Activated CD4-positive, alpha-beta T cell treated with anti-CD3 and anti-CD28 coated beads for 24 hours (primary cell): ENCODE measurements at regions not wholly inside any gene's neighbourhood (a gene's known extent, or its start where the extent isn't known, plus 50 kb on each side); places are given as distances from the start of the nearest gene placed in this dataset.

ENCODE experiments used
- DNase-seq, 2 donors: peaks; one replicate each; pipeline ENCODE4 v3.0.0-alpha.2; 2020; ENCODE audit warnings: low read depth in 2 of 2

GRCh38 chr6:87995461-87995860 lies 52.2 kb upstream of the SPACA1 start:
- DNase-seq: no peak

- no peak for DNase-seq
Observed at GRCh38 chr6:87993356-87993755, 54.3 kb upstream of the SPACA1 start.

- DNase-seq: no peak
Observed at GRCh38 chr6:87990871-87991270, 56.8 kb upstream of the SPACA1 start.

GRCh38 chr6:87982134-87982533 lies 65.5 kb upstream of the SPACA1 start:
- DNase-seq: no peak

DNA sequence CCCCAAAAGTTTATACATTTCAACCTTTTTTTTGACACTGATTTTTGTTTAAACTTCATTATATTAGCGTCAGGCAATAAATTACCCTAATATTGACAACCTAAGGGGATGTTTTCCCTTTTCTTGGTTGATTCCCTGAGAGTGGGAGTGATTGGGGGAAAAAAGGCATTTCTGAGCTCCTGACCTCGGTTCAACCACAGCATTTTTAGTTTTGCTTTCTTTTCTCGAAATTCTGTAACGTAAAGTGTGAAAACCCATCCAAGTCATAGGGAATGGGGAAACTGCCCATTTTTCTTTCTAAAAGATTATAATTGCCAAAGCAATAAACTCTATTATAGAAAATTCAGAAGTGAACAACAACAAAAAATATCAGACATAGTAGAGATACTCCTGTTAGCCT lies 67.9 kb upstream of the SPACA1 start:
- DNase-seq: no peak

DNA sequence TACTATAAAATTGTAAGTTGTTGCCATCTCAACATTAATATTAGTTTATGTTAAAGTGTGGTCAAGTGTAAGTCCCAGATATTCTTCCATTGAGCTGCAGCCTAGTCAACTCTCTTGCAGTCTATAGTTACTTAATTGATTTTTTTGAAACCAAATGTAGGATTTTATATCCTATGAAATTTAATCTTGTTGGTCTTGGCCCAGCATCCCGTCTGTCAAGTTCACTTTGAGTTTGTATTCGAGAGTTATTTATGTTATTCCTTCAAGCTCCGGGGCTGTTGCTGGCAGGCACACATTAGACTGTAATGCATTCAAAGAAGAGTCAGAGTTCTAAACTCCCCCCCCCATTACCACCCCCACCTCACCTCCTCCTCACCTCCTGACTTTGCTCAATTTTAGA lies 71.0 kb upstream of the SPACA1 start:
- DNase-seq: no peak

DNA sequence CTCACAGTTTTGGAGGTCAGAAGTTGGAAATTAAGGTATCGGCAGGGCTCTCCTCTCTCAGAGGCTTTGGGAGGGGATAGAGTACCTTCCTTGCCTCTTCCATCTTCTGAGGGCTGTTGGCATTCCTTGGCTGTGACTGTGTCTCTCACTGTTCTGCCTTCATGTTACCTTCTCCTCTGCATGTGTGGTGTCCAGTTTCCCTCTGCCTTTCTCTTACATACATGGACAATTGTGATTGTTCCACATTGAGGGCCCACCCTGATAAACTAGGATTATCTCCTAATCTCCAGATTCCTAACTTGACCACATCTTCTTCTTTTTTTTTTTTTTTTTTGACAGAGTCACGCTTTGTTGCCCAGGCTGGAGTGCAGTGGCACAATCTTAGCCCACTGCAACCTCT lies 72.1 kb upstream of the SPACA1 start:
- no peak for DNase-seq

- no peak for DNase-seq
Observed at GRCh38 chr6:87972279-87972678, 75.4 kb upstream of the SPACA1 start.

GRCh38 chr6:87971605-87972262 lies 75.9 kb upstream of the SPACA1 start:
- DNase-seq: no peak

DNA sequence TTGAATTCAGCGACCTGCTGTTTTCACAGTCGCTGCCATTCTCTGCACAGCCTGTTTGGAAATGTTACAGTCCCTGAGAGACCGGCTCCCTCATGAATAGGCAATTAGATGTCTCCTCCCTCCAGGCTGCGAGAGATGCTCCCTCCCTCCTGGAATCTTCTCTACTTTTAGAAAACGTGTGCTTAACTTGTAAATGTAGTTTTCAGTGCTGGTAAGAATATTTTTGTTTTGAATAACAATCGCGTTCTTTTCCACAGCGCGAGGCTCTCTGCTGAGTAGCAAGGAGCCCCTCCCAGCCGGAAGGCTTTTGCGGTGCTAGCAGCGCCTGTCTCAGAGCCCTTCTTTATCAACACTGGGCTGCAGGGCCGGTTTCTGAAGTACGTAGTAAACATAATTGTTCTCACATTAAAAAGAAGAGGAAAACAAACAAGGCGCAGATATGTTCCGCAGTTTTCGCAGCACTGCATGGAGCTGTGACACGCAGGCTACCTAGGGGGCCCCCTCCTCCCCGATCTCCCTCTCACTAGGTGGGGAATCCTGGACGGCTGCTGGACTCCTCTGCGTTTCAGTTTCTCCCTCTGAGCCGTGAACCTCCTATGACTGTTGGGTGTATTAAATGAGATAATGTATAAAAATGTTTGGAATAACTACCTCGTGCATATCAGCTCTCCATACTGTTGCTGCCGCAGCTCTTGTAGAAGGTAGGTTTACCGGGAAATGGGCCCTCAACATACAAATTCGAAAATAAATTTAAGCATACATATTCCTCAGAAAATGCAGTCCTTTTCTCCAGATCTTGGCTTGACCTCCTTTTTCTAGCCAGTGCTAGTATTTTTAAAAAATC lies 79.0 kb upstream of the SPACA1 start:
- DNase-seq: no peak

DNA sequence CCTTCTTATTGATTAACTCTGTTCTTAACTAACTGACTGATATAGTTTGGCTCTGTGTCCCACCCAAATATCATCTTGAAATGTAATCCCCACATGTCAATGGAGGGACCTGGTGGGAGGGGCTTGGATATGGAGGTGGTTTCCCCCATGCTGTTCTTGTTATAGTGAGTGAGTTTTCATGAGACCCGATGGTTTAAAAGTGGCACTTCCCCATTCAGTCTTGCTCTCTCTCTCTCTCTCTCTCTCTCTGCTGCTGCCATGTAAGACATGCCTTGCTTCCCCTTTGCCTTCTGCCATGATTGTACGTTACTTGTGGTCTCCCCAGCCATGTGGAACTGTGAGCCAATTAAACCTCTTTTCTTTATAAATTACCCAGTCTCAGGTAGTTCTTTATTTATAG lies 81.8 kb upstream of the SPACA1 start:
- no peak for DNase-seq

GRCh38 chr6:87959083-87959482 lies 88.6 kb upstream of the SPACA1 start:
- DNase-seq: no peak

DNA sequence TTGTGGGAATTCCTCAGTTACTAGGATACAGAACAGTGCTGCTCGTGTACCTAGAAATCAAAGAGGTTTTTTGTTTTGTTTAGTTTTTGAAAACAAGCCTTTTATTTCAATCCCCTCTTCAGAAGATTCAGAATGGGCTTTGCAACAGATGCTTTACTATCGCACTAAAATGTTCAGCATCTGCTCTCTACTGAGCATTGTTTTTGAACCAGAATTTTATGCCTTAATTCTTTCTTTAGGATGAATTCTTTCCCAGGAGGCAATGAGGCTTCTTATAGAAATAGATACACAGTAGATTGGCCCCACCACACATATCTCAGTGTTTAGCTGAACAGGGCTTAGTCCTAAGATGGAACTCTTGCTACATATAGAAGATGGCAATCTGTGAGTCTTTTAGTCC lies 95.9 kb upstream of the SPACA1 start:
- no peak for DNase-seq

GRCh38 chr6:87950614-87951013 lies 97.0 kb upstream of the SPACA1 start:
- no peak for DNase-seq

GRCh38 chr6:87949194-87949593 lies 98.4 kb upstream of the SPACA1 start:
- DNase-seq: no peak

- no peak for DNase-seq
Observed at GRCh38 chr6:87946669-87947068, 101.0 kb upstream of the SPACA1 start.

DNA sequence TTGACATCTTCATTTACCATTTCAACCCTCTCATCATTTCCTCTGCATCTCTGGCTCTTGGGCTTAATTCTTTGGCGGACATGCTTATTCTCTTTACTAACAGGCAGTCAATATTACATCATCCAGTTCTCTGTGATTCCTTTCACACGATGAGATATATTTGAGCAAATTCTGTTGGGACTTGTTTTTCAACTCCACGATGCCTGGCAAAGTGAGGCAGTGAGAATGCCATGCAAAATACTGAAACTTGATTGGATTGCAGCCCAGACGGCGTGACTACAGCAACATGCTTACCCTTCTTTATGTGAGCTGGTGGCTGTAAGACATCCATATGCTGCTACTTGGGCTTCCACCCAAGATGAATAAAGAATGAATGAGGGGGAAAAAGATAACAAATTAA lies 101.7 kb upstream of the SPACA1 start:
- no peak for DNase-seq

DNA sequence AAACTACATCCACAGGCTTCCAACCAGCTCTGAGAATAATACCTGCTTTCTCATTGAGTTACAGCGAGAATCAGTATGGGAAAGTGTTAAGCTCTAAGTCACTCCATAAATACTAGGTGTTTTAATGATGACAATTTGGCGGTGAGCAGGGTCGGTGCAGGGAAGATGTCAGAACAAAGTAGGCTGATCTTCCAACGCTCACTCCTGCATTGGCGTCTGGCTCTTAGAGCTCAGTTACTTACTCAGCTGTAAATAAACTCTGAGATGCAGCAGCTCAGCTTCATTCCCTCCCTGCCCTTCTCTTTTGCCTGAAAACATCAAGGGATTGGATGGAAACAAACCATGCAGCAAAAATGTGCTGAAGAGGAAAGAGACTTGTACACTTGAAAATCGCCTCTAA lies 102.5 kb upstream of the SPACA1 start:
- DNase-seq: no peak

- no peak for DNase-seq
Observed at GRCh38 chr6:87944541-87944954, 103.1 kb upstream of the SPACA1 start.

GRCh38 chr6:87943191-87943590 lies 104.5 kb upstream of the SPACA1 start:
- DNase-seq: no peak

DNA sequence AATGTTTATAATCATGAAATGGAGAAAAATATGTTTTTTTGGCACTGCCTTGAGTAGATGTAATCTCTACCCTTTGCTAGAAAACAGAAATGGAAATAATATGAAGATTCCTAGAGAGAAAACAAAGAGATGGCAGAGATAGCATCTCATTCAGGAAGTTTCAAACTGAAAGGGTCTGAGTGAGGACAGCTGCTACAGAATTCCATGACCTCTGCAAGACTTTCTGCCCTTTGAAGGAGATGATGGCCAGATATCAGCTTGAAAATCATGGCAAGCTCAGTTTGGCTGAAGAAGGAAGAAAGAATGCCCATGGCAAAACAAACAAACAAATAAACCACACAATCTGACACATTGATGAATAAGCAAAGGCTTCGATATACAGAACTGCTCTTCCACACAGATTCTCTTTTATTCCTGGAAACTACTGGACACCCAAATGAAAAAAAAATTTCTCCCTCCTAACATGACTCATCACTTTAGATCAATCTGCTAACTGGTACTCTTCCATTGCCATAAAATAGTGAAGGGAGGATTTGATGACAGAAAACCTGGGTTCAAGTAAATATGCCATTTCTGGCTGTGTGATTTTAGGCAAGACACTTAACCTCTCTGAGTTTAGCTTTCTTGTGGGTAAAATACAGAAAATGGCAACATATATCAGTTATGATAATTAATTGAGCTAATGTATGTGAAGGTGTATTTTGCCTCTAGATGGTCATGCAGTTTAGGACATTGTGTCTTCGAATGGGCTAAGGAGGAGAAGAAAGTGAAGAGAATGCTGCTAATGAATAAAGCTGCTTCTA lies 105.9 kb upstream of the SPACA1 start:
- DNase-seq: no peak

DNA sequence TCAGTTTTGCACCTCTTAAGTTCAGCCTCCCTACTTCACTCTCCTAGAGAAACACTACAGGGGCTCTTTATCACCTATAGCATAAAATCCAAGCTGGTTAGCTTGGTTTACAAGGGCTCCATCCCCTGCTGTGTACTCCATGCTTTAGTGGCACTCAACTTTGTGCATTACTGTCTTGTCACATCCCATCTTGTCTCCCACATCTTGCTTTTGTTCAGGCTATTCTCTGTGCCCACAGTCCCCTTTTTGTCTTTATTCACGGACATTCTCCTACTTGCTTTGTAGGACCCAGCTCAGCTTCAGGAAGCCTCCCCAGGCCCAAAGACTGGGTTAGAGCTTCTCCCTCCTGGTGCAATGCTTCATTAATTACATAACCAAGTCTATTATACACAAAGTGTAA lies 107.9 kb upstream of the SPACA1 start:
- DNase-seq: no peak

- no peak for DNase-seq
Observed at GRCh38 chr6:87938287-87938686, 109.4 kb upstream of the SPACA1 start.
